HUES6 (cell line): ENCODE measurements at regions not wholly inside any gene's neighbourhood (a gene's known extent, or its start where the extent isn't known, plus 50 kb on each side); places are given as distances from the start of the nearest gene placed in this dataset.

Experiments used
- H3K27ac ChIP-seq: 2 replicates; pipeline ENCODE4 v1.7.0; 2013; ENCODE audit warnings: low read depth, mild to moderate bottlenecking, low read length, inconsistent platforms
- H3K27me3 ChIP-seq: 2 replicates; pipeline ENCODE4 v1.6.1; 2013; ENCODE audit warnings: low read length; ENCODE audit not compliant: control insufficient read depth, insufficient read depth
- H3K36me3 ChIP-seq: 2 replicates; pipeline ENCODE4 v1.6.1; 2013; ENCODE audit warnings: low read length; ENCODE audit not compliant: control insufficient read depth, insufficient read depth
- H3K4me1 ChIP-seq: 2 replicates; pipeline ENCODE4 v1.6.1; 2013; ENCODE audit warnings: low read length; ENCODE audit not compliant: control insufficient read depth, insufficient read depth
- H3K4me3 ChIP-seq: 2 replicates; pipeline ENCODE4 v1.5.1; 2013; ENCODE audit warnings: low read depth, low read length
- H3K9ac ChIP-seq: one replicate; pipeline ENCODE4 v1.6.1; 2013; ENCODE audit warnings: mild to moderate bottlenecking, low read length
- H3K9me3 ChIP-seq: 2 replicates; pipeline ENCODE4 v1.6.1; 2013; ENCODE audit warnings: low read depth, low read length; ENCODE audit not compliant: control insufficient read depth, insufficient read depth

DNA sequence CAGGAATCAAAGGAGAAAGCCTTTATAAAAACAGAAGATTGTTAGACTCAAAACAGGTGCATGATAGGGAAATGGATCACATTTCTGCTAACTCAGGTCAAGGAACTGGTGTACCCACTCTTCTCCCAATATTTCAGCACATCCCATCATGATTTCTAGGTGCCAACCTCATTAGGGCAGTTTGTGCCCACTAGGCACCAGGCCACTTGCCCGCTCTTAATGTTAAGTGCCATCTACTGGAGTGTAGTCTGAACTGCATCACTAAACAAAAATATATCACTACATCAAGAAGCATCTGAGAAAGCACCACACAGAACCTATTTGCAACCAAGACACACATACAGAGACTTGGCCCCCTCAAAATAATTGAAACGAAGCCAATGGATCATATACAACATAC, 140.4 kb upstream of the GRID2 start:
- Histone ChIP-seq H3K36me3 (no peaks in the 10 kb centered on the region), H3K4me1 (no peaks in the 10 kb centered on the region), H3K9ac (no peak overlapping the region), H3K27me3 (no peaks in the 10 kb centered on the region), H3K4me3 (no peak overlapping the region), H3K9me3 (peaks cover 26% of the 10 kb centered on the region; the same call in 1 of the 2 replicates), H3K27ac (no peak overlapping the region)

DNA sequence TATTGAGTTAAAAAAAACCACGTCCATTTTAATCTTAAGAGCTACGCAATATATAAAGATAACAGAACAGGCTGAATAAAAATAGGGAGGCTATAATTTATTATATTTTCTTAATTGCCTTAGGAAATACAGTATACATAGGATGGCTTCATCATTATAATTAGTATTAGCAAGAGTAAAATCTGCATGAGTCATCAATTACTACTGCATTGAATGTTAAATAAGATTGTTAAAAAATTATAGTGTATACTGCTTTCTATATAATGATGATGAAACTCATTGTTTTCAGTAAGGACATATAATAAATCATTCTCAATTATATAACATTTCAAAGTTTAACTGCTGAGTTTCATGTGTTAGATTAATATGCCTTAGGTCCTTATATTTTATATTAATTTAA, 133.4 kb upstream of the GRID2 start:
- no peaks in the 10 kb centered on the region for H3K27me3 ChIP-seq
- H3K9ac ChIP-seq = no peak overlapping the region
- H3K4me3 ChIP-seq = no peak overlapping the region
- H3K4me1 ChIP-seq = no peaks in the 10 kb centered on the region
- H3K9me3 ChIP-seq = peaks cover 6% of the 10 kb centered on the region; the same call in 1 of the 2 replicates
- H3K27ac ChIP-seq = no peak overlapping the region
- H3K36me3 ChIP-seq = no peaks in the 10 kb centered on the region

DNA sequence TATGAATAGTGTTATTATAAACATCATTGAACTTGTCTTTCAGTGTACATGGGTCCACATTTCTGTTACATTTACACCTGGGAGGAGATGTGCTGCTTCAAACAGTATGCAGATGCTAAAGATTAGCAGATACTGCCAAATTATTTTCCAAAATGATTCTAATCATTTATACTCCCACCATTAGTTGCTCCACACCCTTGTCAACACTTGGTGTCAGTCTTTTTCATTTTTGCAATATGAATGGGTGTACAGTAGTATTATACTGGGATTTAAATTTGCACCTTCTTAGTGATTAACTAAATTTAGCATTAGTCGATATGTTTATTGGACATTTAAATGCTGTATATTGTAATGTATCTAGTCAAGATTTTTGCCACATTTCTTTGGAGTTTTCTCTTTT, 131.6 kb upstream of the GRID2 start:
- Histone ChIP-seq H3K27me3 (no peaks in the 10 kb centered on the region), H3K36me3 (no peaks in the 10 kb centered on the region), H3K27ac (no peak overlapping the region), H3K9me3 (0 out of 2 replicates have a peak, but pooled peaks cover under 1% of the 10 kb centered on the region), H3K9ac (no peak overlapping the region), H3K4me3 (no peak overlapping the region), H3K4me1 (no peaks in the 10 kb centered on the region)

DNA sequence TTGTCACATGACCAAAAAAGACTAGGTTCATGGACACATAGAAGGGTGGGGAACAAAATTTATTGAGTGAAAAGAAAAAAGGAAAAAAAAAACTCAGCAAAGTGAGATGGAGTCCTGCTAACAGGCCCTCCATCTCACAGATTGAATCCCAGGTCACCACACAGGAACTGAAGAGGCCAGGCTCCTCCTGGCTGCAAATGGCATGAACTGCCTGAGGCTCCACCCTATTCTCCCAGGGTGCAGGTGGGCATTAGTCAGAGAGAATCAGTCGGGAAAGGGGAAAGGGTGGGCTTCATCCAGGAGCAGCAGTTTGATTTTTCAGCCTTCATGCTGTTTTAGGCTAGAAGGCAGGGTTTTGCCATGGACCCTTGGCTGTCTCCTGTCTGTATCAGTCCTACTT, 128.5 kb upstream of the GRID2 start:
- Histone ChIP-seq H3K36me3 (no peaks in the 10 kb centered on the region), H3K27me3 (no peaks in the 10 kb centered on the region), H3K4me3 (no peak overlapping the region)

DNA sequence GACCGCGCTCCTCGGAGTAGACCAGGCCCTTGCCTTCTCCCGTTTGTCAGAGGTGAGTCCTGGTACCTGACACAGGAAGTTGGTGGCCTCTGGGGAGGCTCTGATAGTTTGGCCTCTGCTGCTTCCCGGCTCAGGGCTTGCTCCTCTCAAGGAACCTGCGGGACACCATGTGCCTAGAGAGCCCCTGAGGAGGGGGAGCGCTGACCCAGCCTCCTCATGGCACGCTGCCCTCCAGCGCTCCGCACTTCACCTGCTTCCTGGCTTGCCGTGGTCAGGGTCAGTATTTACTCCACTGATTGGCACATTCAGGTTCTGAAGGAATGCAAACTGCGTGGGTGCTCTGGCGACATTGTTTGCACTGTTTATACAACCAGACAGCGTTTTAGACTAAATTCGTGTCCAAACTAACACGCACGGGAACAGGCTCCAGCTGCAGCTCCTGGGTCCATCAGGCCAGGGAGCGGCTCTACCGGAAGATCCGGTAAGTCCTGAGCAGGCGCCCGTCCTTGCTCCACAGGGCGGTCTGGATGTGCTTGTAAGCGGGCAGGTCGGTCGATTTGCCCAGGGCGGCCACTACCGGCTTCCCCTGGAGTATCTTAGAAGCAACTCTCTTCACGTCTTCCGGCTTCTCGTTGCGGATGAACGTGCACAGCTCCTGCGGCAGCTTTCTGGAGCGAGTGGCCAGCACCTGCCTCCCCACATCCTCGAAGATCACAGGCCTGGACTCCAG, 121.6 kb upstream of the GRID2 start:
- Histone ChIP-seq H3K9ac (no peak overlapping the region), H3K4me3 (no peak overlapping the region)

More for the DNA sequence above, 128.5 kb upstream of the GRID2 start:
- H3K9ac ChIP-seq = no peak overlapping the region
- no peaks in the 10 kb centered on the region for H3K4me1 ChIP-seq
- no peak overlapping the region for H3K27ac ChIP-seq
- H3K9me3 ChIP-seq = no peaks in the 10 kb centered on the region

DNA sequence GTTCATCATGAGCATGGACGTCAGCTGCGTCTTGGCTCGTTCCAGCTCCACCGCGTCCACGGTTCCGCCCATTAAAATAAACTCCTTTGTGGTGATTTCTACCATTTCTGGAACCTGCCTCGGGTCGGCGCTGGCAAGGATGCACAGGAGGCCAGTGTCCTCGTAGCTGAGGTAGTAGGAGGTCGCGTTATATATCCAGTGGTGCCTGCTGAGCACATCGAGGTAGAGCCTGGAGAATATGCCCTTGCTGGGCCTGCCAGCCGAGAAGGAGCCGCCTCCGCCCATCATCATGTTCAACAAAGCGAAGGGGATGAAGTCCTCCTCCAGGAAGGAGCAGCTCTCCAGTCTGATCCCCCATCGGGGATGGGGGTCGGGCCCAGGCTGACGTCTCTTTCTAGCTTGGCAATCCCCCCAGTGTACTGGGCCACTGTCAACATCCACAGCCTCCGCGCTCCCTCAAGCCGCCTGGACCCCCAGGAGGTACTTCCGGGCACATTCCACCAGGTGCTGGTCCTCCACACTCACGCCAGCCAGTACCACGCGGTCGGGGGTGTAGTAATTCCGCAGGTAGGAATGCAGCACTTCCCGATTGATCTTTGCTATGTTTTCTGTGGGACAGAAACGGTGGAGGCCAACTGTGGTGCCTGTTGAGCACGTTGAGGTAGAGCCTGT, 120.9 kb upstream of the GRID2 start:
- no peaks in the 10 kb centered on the region for H3K4me1 ChIP-seq
- no peak overlapping the region for H3K27ac ChIP-seq
- no peaks in the 10 kb centered on the region for H3K36me3 ChIP-seq
- no peak overlapping the region for H3K9ac ChIP-seq
- H3K9me3 ChIP-seq = no peaks in the 10 kb centered on the region
- H3K27me3 ChIP-seq = no peaks in the 10 kb centered on the region
- H3K4me3 ChIP-seq = no peak overlapping the region

More for the DNA sequence above, 121.6 kb upstream of the GRID2 start:
- Histone ChIP-seq H3K9me3 (no peaks in the 10 kb centered on the region), H3K27me3 (no peaks in the 10 kb centered on the region), H3K27ac (no peak overlapping the region), H3K4me1 (no peaks in the 10 kb centered on the region), H3K36me3 (no peaks in the 10 kb centered on the region)

DNA sequence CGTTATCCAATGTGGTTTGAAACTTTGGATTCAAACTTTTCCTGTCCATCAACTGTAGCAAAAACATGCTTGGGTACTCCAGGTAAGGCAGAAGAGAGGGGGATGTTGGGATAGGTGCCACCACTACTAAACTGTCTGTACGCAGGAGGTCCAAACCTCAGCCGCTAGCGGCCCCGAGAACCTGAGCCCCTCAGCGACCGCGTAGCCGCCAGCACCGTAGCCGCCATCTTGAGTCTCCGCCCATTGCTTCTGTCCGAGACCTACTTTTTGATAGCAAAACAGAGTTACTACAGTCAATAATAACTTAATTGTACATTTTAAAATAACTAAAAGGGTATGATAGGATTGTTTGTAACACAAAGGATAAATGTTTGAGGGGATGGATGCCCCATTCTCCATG, 119.9 kb upstream of the GRID2 start:
- no peaks in the 10 kb centered on the region for H3K9me3 ChIP-seq
- no peak overlapping the region for H3K9ac ChIP-seq
- H3K27ac ChIP-seq = no peak overlapping the region
- H3K36me3 ChIP-seq = no peaks in the 10 kb centered on the region
- H3K27me3 ChIP-seq = no peaks in the 10 kb centered on the region
- no peak overlapping the region for H3K4me3 ChIP-seq
- no peaks in the 10 kb centered on the region for H3K4me1 ChIP-seq

DNA sequence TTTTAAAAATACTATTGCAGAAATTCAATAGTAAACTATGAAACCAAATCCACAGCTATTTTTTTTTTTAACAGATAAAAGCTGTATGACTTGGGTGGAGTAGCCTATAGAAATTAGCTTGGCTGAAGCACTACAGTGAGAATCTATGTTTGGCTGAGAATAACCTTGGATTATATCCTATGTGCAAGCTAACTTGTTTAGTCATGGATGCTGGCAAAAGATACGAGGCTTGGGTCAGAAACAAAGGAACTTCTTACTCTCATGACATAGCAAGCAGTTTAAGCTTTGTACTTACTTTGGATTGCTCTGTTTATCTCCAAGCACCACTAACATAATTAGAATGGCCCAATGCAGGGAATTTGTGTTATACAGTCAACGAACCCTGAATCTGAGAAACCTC, 119.2 kb upstream of the GRID2 start:
- no peak overlapping the region for H3K4me3 ChIP-seq
- H3K4me1 ChIP-seq = no peaks in the 10 kb centered on the region
- no peak overlapping the region for H3K9ac ChIP-seq
- H3K27me3 ChIP-seq = no peaks in the 10 kb centered on the region
- H3K36me3 ChIP-seq = no peaks in the 10 kb centered on the region
- H3K9me3 ChIP-seq = no peaks in the 10 kb centered on the region
- no peak overlapping the region for H3K27ac ChIP-seq

- H3K9ac ChIP-seq = no peak overlapping the region
- no peaks in the 10 kb centered on the region for H3K27me3 ChIP-seq
- H3K4me1 ChIP-seq = no peaks in the 10 kb centered on the region
- no peak overlapping the region for H3K4me3 ChIP-seq
- H3K36me3 ChIP-seq = no peaks in the 10 kb centered on the region
- no peak overlapping the region for H3K27ac ChIP-seq
- H3K9me3 ChIP-seq = no peaks in the 10 kb centered on the region
Measured at GRCh38 chr4:92186239-92186638, 117.5 kb upstream of the GRID2 start.

- no peak overlapping the region for H3K27ac ChIP-seq
- no peaks in the 10 kb centered on the region for H3K4me1 ChIP-seq
- H3K36me3 ChIP-seq = no peaks in the 10 kb centered on the region
- no peak overlapping the region for H3K4me3 ChIP-seq
- H3K9me3 ChIP-seq = no peaks in the 10 kb centered on the region
- no peaks in the 10 kb centered on the region for H3K27me3 ChIP-seq
- no peak overlapping the region for H3K9ac ChIP-seq
Measured at GRCh38 chr4:92189146-92189545, 114.6 kb upstream of the GRID2 start.

DNA sequence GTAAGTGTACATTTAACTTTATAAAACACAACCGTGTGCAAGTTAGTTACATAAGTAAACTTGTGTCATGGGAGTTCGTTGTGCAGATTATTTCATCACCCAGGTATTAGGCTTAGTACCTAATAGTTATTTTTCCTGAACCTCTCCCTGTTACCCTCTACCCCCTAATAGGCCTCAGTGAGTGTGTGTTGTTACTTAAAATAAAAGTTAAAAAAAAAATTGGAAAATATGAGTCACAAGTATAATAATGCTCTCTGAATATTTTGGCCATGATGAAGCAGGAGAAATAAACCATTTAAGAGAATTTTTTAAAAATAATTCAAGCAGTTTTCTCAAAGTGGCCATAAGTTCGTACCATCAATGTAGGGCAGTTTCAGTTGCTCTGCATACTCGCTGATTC, 105.1 kb upstream of the GRID2 start:
- no peaks in the 10 kb centered on the region for H3K36me3 ChIP-seq
- no peak overlapping the region for H3K27ac ChIP-seq
- no peaks in the 10 kb centered on the region for H3K4me1 ChIP-seq
- H3K9me3 ChIP-seq = no peaks in the 10 kb centered on the region
- no peak overlapping the region for H3K9ac ChIP-seq
- no peaks in the 10 kb centered on the region for H3K27me3 ChIP-seq
- H3K4me3 ChIP-seq = no peak overlapping the region
